Mesendoderm (in vitro differentiated cells): ENCODE measurements at regions not wholly inside any gene's neighbourhood (a gene's known extent, or its start where the extent isn't known, plus 50 kb on each side); places are given as distances from the start of the nearest gene placed in this dataset.
"Not testable (repeated sequence)": the region's sequence is repeated elsewhere in the genome, so short reads cannot be mapped to it uniquely, and the experiment has no call there.

Source experiments
- DNase-seq: peaks from one replicate; pipeline ENCODE4 v3.0.0; 2013
- H2AK5ac ChIP-seq: 2 replicates; pipeline ENCODE4 v1.6.1; 2013; ENCODE audit warnings: low read length, inconsistent platforms
- H2BK120ac ChIP-seq: 2 replicates; pipeline ENCODE4 v1.6.1; 2013; ENCODE audit warnings: low read depth, mild to moderate bottlenecking, low read length, moderate library complexity, mixed read lengths
- H2BK15ac ChIP-seq: replicated peaks from 2 replicates; pipeline ENCODE4 v1.6.1; 2013; ENCODE audit warnings: low read depth, mild to moderate bottlenecking, moderate library complexity
- H2BK5ac ChIP-seq: 2 replicates; pipeline ENCODE4 v1.6.1; 2013; ENCODE audit warnings: low read length, inconsistent platforms
- H3K18ac ChIP-seq: 2 replicates; pipeline ENCODE4 v1.6.1; 2013; ENCODE audit warnings: mild to moderate bottlenecking, low read length, mixed read lengths
- H3K23ac ChIP-seq: one replicate; pipeline ENCODE4 v1.6.1; 2013; ENCODE audit warnings: low read length
- H3K27ac ChIP-seq: 2 replicates; pipeline ENCODE4 v1.5.1; 2013; ENCODE audit warnings: low read depth, mild to moderate bottlenecking, inconsistent platforms, low read length, moderate library complexity
- H3K27me3 ChIP-seq: 2 replicates; pipeline ENCODE4 v1.6.1; 2013; ENCODE audit warnings: low read length, control low read depth, mild to moderate bottlenecking, inconsistent platforms; ENCODE audit not compliant: insufficient read depth, poor library complexity
- H3K36me3 ChIP-seq: 2 replicates; pipeline ENCODE4 v1.6.1; 2013; ENCODE audit warnings: low read length, inconsistent platforms; ENCODE audit not compliant: control insufficient read depth, insufficient read depth
- H3K4ac ChIP-seq: one replicate; pipeline ENCODE4 v1.6.1; 2013; ENCODE audit warnings: low read depth, mild to moderate bottlenecking, low read length, moderate library complexity
- H3K4me1 ChIP-seq: 2 replicates; pipeline ENCODE4 v1.6.1; 2013; ENCODE audit warnings: low read depth, low read length, inconsistent platforms; ENCODE audit not compliant: control insufficient read depth
- H3K4me2 ChIP-seq: 2 replicates; pipeline ENCODE4 v1.6.1; 2013; ENCODE audit warnings: low read length
- H3K4me3 ChIP-seq: 2 replicates; pipeline ENCODE4 v1.5.1; 2013; ENCODE audit warnings: mild to moderate bottlenecking, low read length
- H3K56ac ChIP-seq: one replicate; pipeline ENCODE4 v1.6.1; 2013; ENCODE audit warnings: low read length
- H3K79me1 ChIP-seq: 2 replicates; pipeline ENCODE4 v1.6.1; 2013; ENCODE audit warnings: low read length, inconsistent platforms
- H3K79me2 ChIP-seq: 2 replicates; pipeline ENCODE4 v1.6.1; 2013; ENCODE audit warnings: mild to moderate bottlenecking, low read length; ENCODE audit not compliant: control insufficient read depth, insufficient read depth
- H3K9ac ChIP-seq: 2 replicates; pipeline ENCODE4 v1.6.1; 2013; ENCODE audit warnings: low read length, inconsistent platforms
- H4K5ac ChIP-seq: one replicate; pipeline ENCODE4 v1.6.1; 2013; ENCODE audit warnings: low read length
- H4K8ac ChIP-seq: one replicate; pipeline ENCODE4 v1.6.1; 2013; ENCODE audit warnings: low read depth, mild to moderate bottlenecking, control low read depth, low read length, moderate library complexity
- WGBS: extraction: QIAGEN DNeasy Blood & Tissue Kit; methylation state at CpG from one replicate; pipeline ENCODE4 v1.1.7; 2013; ENCODE audit warnings: low lambda C conversion rate, missing lambda C conversion rate; ENCODE audit not compliant: insufficient coverage; ENCODE audit errors: extremely low coverage; 5-methylcytosine and 5-hydroxymethylcytosine counted together

DNA sequence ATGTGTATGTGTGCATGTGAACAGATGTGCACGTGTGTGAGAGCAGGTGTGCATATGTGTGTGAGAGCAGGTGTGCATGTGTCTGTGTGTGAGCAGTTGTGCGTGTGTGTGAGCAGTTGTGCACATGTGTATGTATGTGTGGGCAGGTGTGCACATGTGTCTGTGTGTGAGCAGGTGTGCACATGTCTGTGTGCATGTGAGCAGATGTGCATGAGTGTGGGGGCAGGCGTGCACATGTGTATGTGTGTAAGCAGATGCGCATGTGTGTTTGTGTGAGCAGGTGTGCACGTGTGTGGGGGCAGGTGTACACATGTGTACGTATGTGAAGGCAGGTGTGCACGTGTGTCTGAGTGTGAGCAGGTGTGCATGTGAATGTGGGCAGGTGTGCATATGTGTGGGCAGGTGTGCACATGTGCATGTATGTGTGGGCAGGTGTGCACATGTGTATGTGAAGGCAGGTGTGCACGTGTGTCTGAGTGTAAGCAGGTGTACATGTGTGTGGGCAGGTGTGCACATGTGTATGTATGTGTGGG is 66.5 kb upstream of the LRPAP1 start:
- no peak overlapping the region for H3K23ac ChIP-seq
- H3K36me3 ChIP-seq: no peaks in the 10 kb centered on the region
- no peak for DNase-seq
- no peak overlapping the region for H4K8ac ChIP-seq
- H3K4me2 ChIP-seq: no peak overlapping the region
- no peak overlapping the region for H2BK120ac ChIP-seq
- no peak overlapping the region for H2BK15ac ChIP-seq
- no peak overlapping the region for H3K4ac ChIP-seq
- no peak overlapping the region for H3K56ac ChIP-seq
- no peak overlapping the region for H2AK5ac ChIP-seq
- no CpG with 5 or more reads among the region's 8 CpGs for WGBS
- no peak overlapping the region for H3K18ac ChIP-seq
- H3K4me3 ChIP-seq: no peak overlapping the region
- no peaks in the 10 kb centered on the region for H3K4me1 ChIP-seq
- no peaks in the 10 kb centered on the region for H3K79me2 ChIP-seq
- no peak overlapping the region for H3K9ac ChIP-seq
- H3K79me1 ChIP-seq: no peaks in the 10 kb centered on the region
- H4K5ac ChIP-seq: no peak overlapping the region
- no peak overlapping the region for H2BK5ac ChIP-seq
- H3K27me3 ChIP-seq: no peaks in the 10 kb centered on the region
- H3K27ac ChIP-seq: no peak overlapping the region

DNA sequence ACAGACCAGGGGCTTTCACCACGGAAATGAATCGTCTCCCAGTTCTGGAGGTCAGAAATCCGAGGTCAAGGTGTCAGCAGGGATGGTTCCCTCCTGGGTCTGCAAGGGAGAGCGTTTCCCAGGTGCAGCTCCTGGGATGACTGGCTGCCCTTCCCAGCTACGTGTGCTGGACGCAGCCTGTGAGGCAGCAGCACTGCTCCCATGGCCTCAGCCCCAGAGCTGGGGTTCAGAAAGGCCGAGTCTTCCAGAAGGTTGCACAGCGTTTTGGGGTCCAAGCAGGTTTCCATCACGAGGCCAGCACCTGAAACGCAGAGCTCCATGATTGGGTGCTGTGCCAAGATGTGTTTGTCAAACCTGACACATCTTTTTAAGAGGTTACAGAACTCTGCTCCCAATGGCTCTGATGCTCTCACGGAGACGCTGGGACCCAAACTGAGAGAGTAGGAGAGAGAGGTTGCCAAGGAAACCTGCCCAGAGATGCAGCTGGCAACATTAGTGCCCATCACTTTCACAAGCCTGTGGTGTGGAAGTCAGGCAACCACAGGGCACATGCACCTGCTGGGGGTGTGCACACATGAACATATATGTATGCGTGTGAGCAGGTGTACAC is 65.8 kb upstream of the LRPAP1 start:
- not testable (repeated sequence) for H2AK5ac ChIP-seq, H3K27me3 ChIP-seq, H2BK5ac ChIP-seq, H3K36me3 ChIP-seq, H3K4me2 ChIP-seq, H4K5ac ChIP-seq, H3K9ac ChIP-seq, DNase-seq, H3K27ac ChIP-seq, H2BK15ac ChIP-seq, H3K79me2 ChIP-seq, H4K8ac ChIP-seq, H3K4ac ChIP-seq, H3K4me3 ChIP-seq, H3K23ac ChIP-seq, H3K4me1 ChIP-seq, H2BK120ac ChIP-seq, H3K56ac ChIP-seq, H3K18ac ChIP-seq, H3K79me1 ChIP-seq
- WGBS: no CpG with 5 or more reads among the region's 13 CpGs

DNA sequence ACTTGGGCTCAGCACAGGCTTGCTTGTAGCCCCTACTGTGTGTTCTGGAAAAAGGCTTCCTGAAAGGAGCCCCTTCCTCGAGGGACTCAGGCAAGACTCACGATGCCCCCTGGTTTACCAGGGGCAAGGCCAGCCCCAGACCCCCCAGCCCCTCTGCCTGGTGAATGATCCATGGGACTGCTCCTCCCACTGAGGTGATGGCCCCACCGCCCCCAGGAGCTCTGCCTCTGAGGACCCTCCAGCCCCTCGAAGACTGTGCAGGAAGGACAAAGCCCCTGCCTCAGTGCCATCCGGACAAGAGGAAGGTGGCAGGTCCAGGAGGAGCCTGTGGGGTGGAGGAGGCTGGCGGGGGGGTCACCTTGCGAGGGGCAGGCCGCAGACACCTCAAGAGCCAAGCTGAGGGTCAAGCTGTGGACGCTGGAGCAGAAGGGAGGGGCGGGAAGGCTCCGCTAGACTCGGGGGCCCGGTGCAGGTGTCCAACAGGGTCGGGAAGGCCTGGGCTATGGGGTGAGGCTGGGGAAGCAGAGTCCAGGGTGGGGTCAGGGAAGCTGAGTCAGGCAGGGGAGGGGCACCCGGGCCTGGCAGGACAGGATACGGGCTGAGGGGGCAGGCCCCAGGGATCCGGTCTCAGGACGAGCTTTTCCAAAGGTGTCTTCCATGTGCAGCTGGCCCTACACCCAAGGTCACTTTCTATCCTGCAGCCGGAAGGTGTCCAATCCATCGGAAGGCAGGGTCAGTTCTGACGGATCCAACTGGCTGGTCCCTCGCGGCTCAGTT is 64.9 kb upstream of the LRPAP1 start:
- not testable (repeated sequence) for H3K27ac ChIP-seq, H3K36me3 ChIP-seq, H3K4me1 ChIP-seq, H3K27me3 ChIP-seq, H3K56ac ChIP-seq, H3K79me2 ChIP-seq, H3K79me1 ChIP-seq, H2BK15ac ChIP-seq, H2AK5ac ChIP-seq, H3K18ac ChIP-seq, H3K4ac ChIP-seq, H2BK120ac ChIP-seq, H3K4me3 ChIP-seq, H2BK5ac ChIP-seq, H3K23ac ChIP-seq, H4K8ac ChIP-seq, H4K5ac ChIP-seq, H3K9ac ChIP-seq, DNase-seq, H3K4me2 ChIP-seq
- WGBS: no CpG with 5 or more reads among the region's 23 CpGs

DNA sequence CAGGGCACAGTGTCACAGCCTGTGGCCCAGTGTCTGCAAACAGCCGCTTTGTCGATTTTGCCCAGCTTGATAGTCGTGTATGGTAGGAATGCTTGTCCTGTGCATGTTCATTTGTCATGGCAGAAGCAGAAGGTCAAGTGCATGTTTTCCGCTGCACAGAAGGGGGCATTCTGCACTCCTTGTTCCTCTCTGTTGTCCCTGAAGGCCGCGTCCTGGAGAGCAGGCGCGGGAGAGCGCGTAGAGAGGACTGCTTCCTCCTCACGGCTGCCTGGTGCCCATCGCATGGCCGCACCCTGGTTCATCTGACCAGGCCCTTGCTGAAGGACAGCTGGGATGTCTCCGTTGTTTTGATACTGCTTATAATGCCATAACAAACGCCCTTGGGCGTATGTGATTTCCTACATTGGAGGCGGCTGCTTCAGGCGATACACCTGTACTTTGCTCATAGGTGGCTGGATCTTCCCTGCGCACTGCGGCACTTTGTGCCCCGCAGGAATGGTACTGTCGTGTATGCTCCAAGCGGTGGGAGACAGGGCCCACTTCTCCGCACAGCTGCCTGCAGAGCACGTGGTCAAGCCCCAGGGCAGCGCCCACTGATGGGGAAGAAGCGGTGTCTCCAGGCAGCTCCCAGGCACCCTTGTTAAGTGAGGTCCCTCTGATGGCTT is 63.5 kb upstream of the LRPAP1 start:
- not testable (repeated sequence) for H3K4ac ChIP-seq, H3K36me3 ChIP-seq, H3K23ac ChIP-seq, H3K79me1 ChIP-seq, H4K5ac ChIP-seq, H3K27ac ChIP-seq, H3K27me3 ChIP-seq, H3K4me2 ChIP-seq, H4K8ac ChIP-seq, H3K4me3 ChIP-seq, H3K4me1 ChIP-seq, H2BK5ac ChIP-seq, H2BK15ac ChIP-seq, H2AK5ac ChIP-seq, H2BK120ac ChIP-seq, DNase-seq, H3K79me2 ChIP-seq, H3K18ac ChIP-seq, H3K9ac ChIP-seq, H3K56ac ChIP-seq
- WGBS: no CpG with 5 or more reads among the region's 27 CpGs

DNA sequence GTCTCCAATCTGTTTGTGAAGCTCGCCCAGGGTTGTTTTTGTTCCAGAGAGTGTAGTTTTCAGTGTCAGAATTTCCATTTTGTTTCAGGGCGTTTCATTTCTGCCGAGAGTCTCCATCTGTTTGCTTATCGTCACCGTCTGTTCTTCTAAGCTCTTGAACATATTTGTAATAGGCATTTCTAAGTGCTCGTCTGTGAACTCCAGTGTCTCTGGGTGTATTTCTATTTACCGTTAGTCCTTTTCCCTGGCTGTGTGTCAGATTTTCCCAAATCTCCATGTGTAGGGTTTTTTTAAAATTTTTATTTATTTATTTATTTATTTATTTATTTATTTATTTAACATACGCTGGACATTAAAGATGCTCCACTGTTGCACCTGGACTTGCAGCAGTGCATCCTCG is 62.5 kb upstream of the LRPAP1 start:
- not testable (repeated sequence) for H3K4me3 ChIP-seq, H4K8ac ChIP-seq, H3K56ac ChIP-seq, H3K4me1 ChIP-seq, H3K23ac ChIP-seq, H2BK15ac ChIP-seq, H3K4ac ChIP-seq, H2BK5ac ChIP-seq, H3K4me2 ChIP-seq, H3K27ac ChIP-seq, H2BK120ac ChIP-seq, H3K36me3 ChIP-seq, H4K5ac ChIP-seq, H3K79me2 ChIP-seq, H3K9ac ChIP-seq, DNase-seq, H2AK5ac ChIP-seq, H3K18ac ChIP-seq, H3K79me1 ChIP-seq, H3K27me3 ChIP-seq
- WGBS: no CpG with 5 or more reads among the region's 9 CpGs
